ENCODE measurements at regions not wholly inside any gene's neighbourhood (a gene's known extent, or its start where the extent isn't known, plus 50 kb on each side); places are given as distances from the start of the nearest gene placed in this dataset.

- Histone ChIP-seq H3K4me3 (replicated peaks; ENCODE audit: low read depth, low read length) (no peak overlapping the region), H3K27me3 (replicated peaks; ENCODE audit: control insufficient read depth, insufficient read depth, low read length) (no peaks in the 10 kb centered on the region), H3K36me3 (ENCODE audit: control insufficient read depth, insufficient read depth, low read length) (no peaks in the 10 kb centered on the region)
- TF ChIP-seq, protein P1, sequence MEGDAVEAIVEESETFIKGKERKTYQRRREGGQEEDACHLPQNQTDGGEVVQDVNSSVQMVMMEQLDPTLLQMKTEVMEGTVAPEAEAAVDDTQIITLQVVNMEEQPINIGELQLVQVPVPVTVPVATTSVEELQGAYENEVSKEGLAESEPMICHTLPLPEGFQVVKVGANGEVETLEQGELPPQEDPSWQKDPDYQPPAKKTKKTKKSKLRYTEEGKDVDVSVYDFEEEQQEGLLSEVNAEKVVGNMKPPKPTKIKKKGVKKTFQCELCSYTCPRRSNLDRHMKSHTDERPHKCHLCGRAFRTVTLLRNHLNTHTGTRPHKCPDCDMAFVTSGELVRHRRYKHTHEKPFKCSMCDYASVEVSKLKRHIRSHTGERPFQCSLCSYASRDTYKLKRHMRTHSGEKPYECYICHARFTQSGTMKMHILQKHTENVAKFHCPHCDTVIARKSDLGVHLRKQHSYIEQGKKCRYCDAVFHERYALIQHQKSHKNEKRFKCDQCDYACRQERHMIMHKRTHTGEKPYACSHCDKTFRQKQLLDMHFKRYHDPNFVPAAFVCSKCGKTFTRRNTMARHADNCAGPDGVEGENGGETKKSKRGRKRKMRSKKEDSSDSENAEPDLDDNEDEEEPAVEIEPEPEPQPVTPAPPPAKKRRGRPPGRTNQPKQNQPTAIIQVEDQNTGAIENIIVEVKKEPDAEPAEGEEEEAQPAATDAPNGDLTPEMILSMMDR (IDR thresholded peaks at IDR 0.05; ENCODE audit: insufficient read depth, low read length, poor library complexity, severe bottlenecking): no peak
- no peak for DNase-seq (ENCODE audit: extremely low read depth, insufficient read length)
These were observed 413.7 kb downstream of the IRS2 start for GRCh38 chr13:109372666-109373065.

- H3K27me3 ChIP-seq (replicated peaks; ENCODE audit: control insufficient read depth, insufficient read depth, low read length): no peaks in the 10 kb centered on the region
- H3K36me3 ChIP-seq (ENCODE audit: control insufficient read depth, insufficient read depth, low read length): no peaks in the 10 kb centered on the region
- TF ChIP-seq, protein P1 (IDR thresholded peaks at IDR 0.05; ENCODE audit: insufficient read depth, low read length, poor library complexity, severe bottlenecking): no peak
- H3K4me3 ChIP-seq (replicated peaks; ENCODE audit: low read depth, low read length): no peak overlapping the region
- no peak for DNase-seq (ENCODE audit: extremely low read depth, insufficient read length)
These were observed 415.3 kb downstream of the IRS2 start for GRCh38 chr13:109371066-109371465.

DNA sequence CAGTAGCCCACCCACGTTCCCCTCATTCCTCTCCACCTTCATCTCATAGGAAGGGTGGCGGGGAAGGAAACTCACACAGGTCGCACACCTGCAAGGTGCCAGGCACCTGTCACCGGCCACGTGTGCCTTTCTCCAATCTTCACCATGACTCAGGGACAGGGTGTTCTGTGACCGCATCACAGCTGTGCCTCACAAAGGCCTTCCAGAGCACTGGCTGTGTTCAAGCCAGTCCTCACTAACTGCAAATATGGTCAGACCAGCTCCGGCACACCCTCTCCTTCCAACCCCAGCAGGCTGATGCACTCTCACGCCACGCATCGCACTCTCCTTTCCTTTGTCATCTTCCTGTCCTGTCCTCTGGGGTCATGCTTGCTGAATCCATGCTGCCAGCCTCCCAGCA lies 415.9 kb downstream of the IRS2 start:
- no peaks in the 10 kb centered on the region for H3K27me3 ChIP-seq (replicated peaks; ENCODE audit: control insufficient read depth, insufficient read depth, low read length)
- no peaks in the 10 kb centered on the region for H3K36me3 ChIP-seq (ENCODE audit: control insufficient read depth, insufficient read depth, low read length)
- H3K4me3 ChIP-seq (replicated peaks; ENCODE audit: low read depth, low read length): no peak overlapping the region
- no peak for DNase-seq (ENCODE audit: extremely low read depth, insufficient read length)
- TF ChIP-seq, protein P1 (IDR thresholded peaks at IDR 0.05; ENCODE audit: insufficient read depth, low read length, poor library complexity, severe bottlenecking): no peak

DNA sequence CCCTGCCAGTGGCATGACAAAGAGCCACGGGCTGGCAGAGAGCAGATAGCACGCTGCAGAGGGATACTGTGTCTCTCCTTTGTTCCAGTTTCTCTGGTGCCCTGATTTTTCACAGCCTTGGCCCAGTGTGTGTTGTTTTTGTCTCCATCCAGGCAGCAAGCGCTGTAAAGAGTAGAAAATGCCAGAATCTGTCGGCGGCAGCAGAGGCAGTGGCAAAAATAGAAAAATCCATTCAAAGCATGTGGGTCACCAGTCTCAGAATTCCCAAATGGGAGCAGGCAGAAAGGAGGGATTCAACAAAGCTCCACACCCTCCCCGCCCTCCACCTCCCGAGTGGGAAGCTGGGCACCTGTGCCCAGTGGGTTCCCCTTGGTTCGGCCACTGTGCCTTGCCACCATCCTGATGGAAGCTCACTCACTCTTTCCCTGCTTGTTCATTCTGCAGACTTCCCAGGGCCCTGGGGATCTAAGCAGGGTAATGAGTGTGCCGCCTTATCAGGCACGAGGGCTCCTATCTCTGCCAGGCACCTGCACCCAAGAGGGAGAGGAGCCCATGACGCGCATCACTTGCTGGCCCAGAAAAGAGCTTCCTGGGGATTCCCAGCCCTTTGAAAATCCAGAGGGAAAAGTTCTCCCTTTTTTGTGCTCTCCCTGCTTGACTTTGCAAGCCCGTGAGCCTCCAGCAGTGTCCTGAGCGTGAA lies 416.9 kb downstream of the IRS2 start:
- H3K27me3 ChIP-seq (replicated peaks; ENCODE audit: control insufficient read depth, insufficient read depth, low read length): no peaks in the 10 kb centered on the region
- no peaks in the 10 kb centered on the region for H3K36me3 ChIP-seq (ENCODE audit: control insufficient read depth, insufficient read depth, low read length)
- no peak overlapping the region for H3K4me3 ChIP-seq (replicated peaks; ENCODE audit: low read depth, low read length)
- DNase-seq (ENCODE audit: extremely low read depth, insufficient read length): no peak
- TF ChIP-seq, protein P1 (IDR thresholded peaks at IDR 0.05; ENCODE audit: insufficient read depth, low read length, poor library complexity, severe bottlenecking): no peak

DNA sequence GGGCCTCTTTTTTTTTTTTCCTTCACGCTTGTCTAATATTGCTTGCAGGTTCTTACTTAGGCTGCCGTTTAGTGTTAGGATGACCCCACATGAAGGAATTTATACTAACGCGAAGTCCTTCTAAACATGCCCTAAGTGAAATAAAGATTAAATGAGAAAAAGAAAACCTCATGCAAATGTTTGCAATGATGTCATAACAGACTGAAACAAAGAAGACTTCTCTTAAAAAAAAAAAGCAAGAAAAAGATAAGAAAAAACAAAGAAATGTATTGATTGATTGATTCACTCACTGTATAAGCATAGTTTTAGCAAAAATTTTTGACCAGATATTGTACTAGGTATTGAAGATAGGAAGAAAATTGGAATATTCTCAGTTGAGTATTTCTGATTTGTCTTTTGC lies 418.2 kb downstream of the IRS2 start:
- Histone ChIP-seq H3K4me3 (replicated peaks; ENCODE audit: low read depth, low read length) (no peak overlapping the region), H3K27me3 (replicated peaks; ENCODE audit: control insufficient read depth, insufficient read depth, low read length) (no peaks in the 10 kb centered on the region), H3K36me3 (ENCODE audit: control insufficient read depth, insufficient read depth, low read length) (no peaks in the 10 kb centered on the region)
- DNase-seq (ENCODE audit: extremely low read depth, insufficient read length): no peak
- TF ChIP-seq, protein P1 (IDR thresholded peaks at IDR 0.05; ENCODE audit: insufficient read depth, low read length, poor library complexity, severe bottlenecking): no peak

DNA sequence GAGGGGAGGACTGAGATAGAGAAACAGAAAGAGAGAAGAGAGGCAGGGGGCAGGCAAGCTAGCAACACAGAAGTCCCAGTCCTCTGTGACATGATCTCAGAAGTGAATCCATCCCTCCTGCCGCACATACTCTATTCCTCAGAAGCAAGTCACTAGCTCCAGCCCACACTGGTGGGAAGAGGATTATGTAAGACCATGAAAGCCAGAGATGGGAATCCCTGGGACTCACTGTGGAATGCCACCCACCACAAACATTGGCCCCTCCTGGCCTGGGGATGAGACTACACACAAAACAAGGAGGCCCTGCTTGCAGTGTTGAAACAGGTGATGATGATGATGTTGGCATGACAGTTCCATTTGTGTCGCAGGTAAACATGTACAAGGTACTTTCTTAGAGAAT lies 419.9 kb downstream of the IRS2 start:
- no peak for DNase-seq (ENCODE audit: extremely low read depth, insufficient read length)
- H3K4me3 ChIP-seq (replicated peaks; ENCODE audit: low read depth, low read length): no peak overlapping the region
- H3K36me3 ChIP-seq (ENCODE audit: control insufficient read depth, insufficient read depth, low read length): no peaks in the 10 kb centered on the region
- no peaks in the 10 kb centered on the region for H3K27me3 ChIP-seq (replicated peaks; ENCODE audit: control insufficient read depth, insufficient read depth, low read length)
- TF ChIP-seq, protein P1 (IDR thresholded peaks at IDR 0.05; ENCODE audit: insufficient read depth, low read length, poor library complexity, severe bottlenecking): no peak
